ENCODE measurements at regions not wholly inside any gene's neighbourhood (a gene's known extent, or its start where the extent isn't known, plus 50 kb on each side); places are given as distances from the start of the nearest gene placed in this dataset.

DNA sequence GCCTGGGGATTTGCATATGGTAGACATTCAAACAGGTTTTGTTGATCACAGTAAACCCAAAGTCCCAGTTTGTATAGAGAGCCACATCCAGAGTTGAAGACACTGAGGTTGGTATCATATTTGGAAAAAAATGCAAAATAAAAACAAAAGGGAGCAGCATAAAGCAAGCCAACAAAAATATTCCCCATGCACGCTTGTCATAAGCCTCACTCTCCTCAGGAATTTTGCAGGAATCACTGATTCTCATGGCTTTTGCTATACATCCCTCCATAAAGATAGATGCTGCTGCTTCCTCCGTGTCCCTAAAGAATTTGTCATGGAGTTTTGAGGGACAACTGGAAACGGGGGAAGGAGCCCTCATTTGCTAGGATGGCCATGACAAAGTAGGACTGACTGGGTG lies 108.8 kb upstream of the TCF4 start:
- no peak for TF ChIP-seq POLR2A (IDR thresholded peaks at IDR 0.05)
- TF ChIP-seq, protein P1, sequence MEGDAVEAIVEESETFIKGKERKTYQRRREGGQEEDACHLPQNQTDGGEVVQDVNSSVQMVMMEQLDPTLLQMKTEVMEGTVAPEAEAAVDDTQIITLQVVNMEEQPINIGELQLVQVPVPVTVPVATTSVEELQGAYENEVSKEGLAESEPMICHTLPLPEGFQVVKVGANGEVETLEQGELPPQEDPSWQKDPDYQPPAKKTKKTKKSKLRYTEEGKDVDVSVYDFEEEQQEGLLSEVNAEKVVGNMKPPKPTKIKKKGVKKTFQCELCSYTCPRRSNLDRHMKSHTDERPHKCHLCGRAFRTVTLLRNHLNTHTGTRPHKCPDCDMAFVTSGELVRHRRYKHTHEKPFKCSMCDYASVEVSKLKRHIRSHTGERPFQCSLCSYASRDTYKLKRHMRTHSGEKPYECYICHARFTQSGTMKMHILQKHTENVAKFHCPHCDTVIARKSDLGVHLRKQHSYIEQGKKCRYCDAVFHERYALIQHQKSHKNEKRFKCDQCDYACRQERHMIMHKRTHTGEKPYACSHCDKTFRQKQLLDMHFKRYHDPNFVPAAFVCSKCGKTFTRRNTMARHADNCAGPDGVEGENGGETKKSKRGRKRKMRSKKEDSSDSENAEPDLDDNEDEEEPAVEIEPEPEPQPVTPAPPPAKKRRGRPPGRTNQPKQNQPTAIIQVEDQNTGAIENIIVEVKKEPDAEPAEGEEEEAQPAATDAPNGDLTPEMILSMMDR (IDR thresholded peaks at IDR 0.05) = no peak
